H1 (cell line): ENCODE measurements at regions not wholly inside any gene's neighbourhood (a gene's known extent, or its start where the extent isn't known, plus 50 kb on each side); places are given as distances from the start of the nearest gene placed in this dataset.
"Not testable (repeated sequence)": the region's sequence is repeated elsewhere in the genome, so short reads cannot be mapped to it uniquely, and the experiment has no call there.

ENCODE experiments used
- CTCF ChIA-PET: fragments of 300-600 bp; sonication (Branson Sonifier 250); formaldehyde crosslinking; loops from one replicate; lab custom pipeline; 2021; ENCODE audit not compliant: partially characterized antibody; lab: Charles Lee
- POLR2A ChIA-PET: fragments of 300-600 bp; sonication (Branson Sonifier 250); formaldehyde crosslinking; loops from one replicate; lab custom pipeline; 2021; ENCODE audit warnings: inconsistent platforms; ENCODE audit not compliant: partially characterized antibody; lab: Charles Lee
- DNase-seq, 2 experiments: peaks; one replicate each; pipeline versions ENCODE4 v3.0.0 to v3.0.0-alpha.2; 2010 to 2022; ENCODE audit warnings: low spot score in 2 of 2, low read depth in 1 of 2, mixed read lengths in 1 of 2
- FAIRE-seq: peaks from 2 replicates; lab custom pipeline; 2011; peaks lifted over from hg19 to GRCh38; lab: Jason Lieb, UNC
- H2AFZ ChIP-seq: 2 replicates; pipeline ENCODE4 v1.8.1; 2012; ENCODE audit warnings: low read length, inconsistent platforms
- H2AK5ac ChIP-seq: 2 replicates; pipeline ENCODE4 v1.6.1; 2013; ENCODE audit warnings: low read depth, low read length
- H2BK120ac ChIP-seq: replicated peaks from 2 replicates; pipeline ENCODE3; 2013; ENCODE audit warnings: low read depth, low read length, inconsistent platforms
- H2BK12ac ChIP-seq: 2 replicates; pipeline ENCODE4 v1.6.1; 2013; ENCODE audit warnings: low read depth, low read length
- H2BK15ac ChIP-seq: 2 replicates; pipeline ENCODE4 v1.6.1; 2013; ENCODE audit warnings: low read length
- H2BK20ac ChIP-seq: 2 replicates; pipeline ENCODE4 v1.6.1; 2013; ENCODE audit warnings: low read length
- H2BK5ac ChIP-seq: 2 replicates; pipeline ENCODE4 v1.6.1; 2013; ENCODE audit warnings: low read depth, low read length
- H3K14ac ChIP-seq: 2 replicates; pipeline ENCODE4 v1.6.1; 2013; ENCODE audit warnings: inconsistent platforms; ENCODE audit not compliant: insufficient read length
- H3K18ac ChIP-seq: 2 replicates; pipeline ENCODE4 v1.6.1; 2013; ENCODE audit warnings: low read length; ENCODE audit errors: extremely low read depth
- H3K23ac ChIP-seq: 2 replicates; pipeline ENCODE4 v1.6.1; 2013; ENCODE audit warnings: inconsistent platforms; ENCODE audit not compliant: insufficient read length
- H3K23me2 ChIP-seq: 2 replicates; pipeline ENCODE4 v1.6.1; 2013; ENCODE audit warnings: low read depth, low read length
- H3K27ac ChIP-seq: 2 replicates; pipeline ENCODE4 v1.6.1; 2011; ENCODE audit warnings: low read depth, low read length, inconsistent platforms
- H3K27me3 ChIP-seq, 4 experiments: replicated peaks in 1 of 4; 1 replicate in 1 of 4; 2 replicates in 3 of 4; pipeline versions ENCODE4 v1.6.1 to v1.8.1; 2011 to 2013; ENCODE audit warnings: low read length in 3 of 4, mild to moderate bottlenecking in 3 of 4, inconsistent platforms in 2 of 4, mixed read lengths in 2 of 4, moderate library complexity in 1 of 4; ENCODE audit not compliant: control insufficient read depth in 3 of 4, insufficient read depth in 3 of 4; ENCODE audit errors: extremely low read depth in 1 of 4
- H3K36me3 ChIP-seq, 4 experiments: 2 replicates each; pipeline versions ENCODE4 v1.6.1 to v1.8.1; 2011 to 2013; ENCODE audit warnings: mild to moderate bottlenecking in 4 of 4, low read length in 3 of 4, moderate library complexity in 2 of 4, control low read depth in 1 of 4, inconsistent platforms in 1 of 4; ENCODE audit not compliant: insufficient read depth in 4 of 4, control insufficient read depth in 2 of 4
- H3K4ac ChIP-seq: replicated peaks from 2 replicates; pipeline ENCODE3; 2013; ENCODE audit warnings: low read length, low read depth, mixed read lengths, inconsistent platforms; ENCODE audit not compliant: insufficient read length
- H3K4me1 ChIP-seq, 4 experiments: replicated peaks in 1 of 4; 1 replicate in 1 of 4; 2 replicates in 3 of 4; pipeline versions ENCODE4 v1.6.1 to v1.8.1; 2011 to 2013; ENCODE audit warnings: low read length in 3 of 4, inconsistent platforms in 2 of 4, mixed read lengths in 1 of 4; ENCODE audit not compliant: insufficient read depth in 4 of 4, control insufficient read depth in 3 of 4
- H3K4me2 ChIP-seq, 2 experiments: 2 replicates each; pipeline versions ENCODE4 v1.6.1 to v1.8.1; 2011 to 2013; ENCODE audit warnings: low read depth in 2 of 2, low read length in 2 of 2, control low read depth in 1 of 2, inconsistent platforms in 1 of 2, mild to moderate bottlenecking in 1 of 2; ENCODE audit not compliant: insufficient read depth in 1 of 2
- H3K4me3 ChIP-seq, 4 experiments: fragments of 200-600, 300-600 bp in 1 of 4; sonication (generic), shearing (Covaris generic), sonication (Bioruptor Twin) in 1 of 4; 2 replicates each; pipeline versions ENCODE4 v1.5.1 to v1.8.1; 2011 to 2016; ENCODE audit warnings: low read length in 4 of 4, low read depth in 3 of 4, control low read depth in 2 of 4, inconsistent platforms in 2 of 4, mild to moderate bottlenecking in 2 of 4, mixed read lengths in 1 of 4, moderate library complexity in 1 of 4; ENCODE audit not compliant: insufficient read depth in 2 of 4; ENCODE audit errors: extremely low read depth in 1 of 4
- H3K56ac ChIP-seq: replicated peaks from 2 replicates; pipeline ENCODE3; 2013; ENCODE audit warnings: low read depth, mild to moderate bottlenecking, mixed read lengths, low read length, inconsistent platforms; ENCODE audit not compliant: insufficient read length
- H3K79me1 ChIP-seq: 2 replicates; pipeline ENCODE4 v1.6.1; 2013; ENCODE audit warnings: low read depth, low read length, control low read depth
- H3K79me2 ChIP-seq, 2 experiments: 2 replicates each; pipeline versions ENCODE4 v1.6.1 to v1.8.1; 2012 to 2013; ENCODE audit warnings: low read length in 2 of 2, mild to moderate bottlenecking in 2 of 2, inconsistent platforms in 1 of 2; ENCODE audit not compliant: insufficient read depth in 2 of 2, control insufficient read depth in 1 of 2
- H3K9ac ChIP-seq, 4 experiments: replicated peaks in 1 of 4; 1 replicate in 1 of 4; 2 replicates in 3 of 4; pipeline versions ENCODE4 v1.6.1 to v1.8.1; 2011 to 2013; ENCODE audit warnings: low read depth in 3 of 4, low read length in 3 of 4, control low read depth in 2 of 4, mild to moderate bottlenecking in 2 of 4, moderate library complexity in 2 of 4, inconsistent platforms in 1 of 4; ENCODE audit errors: extremely low read depth in 1 of 4
- H3K9me3 ChIP-seq, 2 experiments: 2 replicates each; pipeline versions ENCODE4 v1.6.1 to v1.8.1; 2012 to 2013; ENCODE audit warnings: mild to moderate bottlenecking in 2 of 2, moderate library complexity in 2 of 2, control low read depth in 1 of 2, inconsistent platforms in 1 of 2, low read depth in 1 of 2, low read length in 1 of 2, mixed read lengths in 1 of 2; ENCODE audit not compliant: insufficient read depth in 2 of 2
- H4K20me1 ChIP-seq, 2 experiments: replicated peaks in 1 of 2; 2 replicates each; pipeline versions ENCODE3 to v1.8.1; 2011 to 2013; ENCODE audit warnings: inconsistent platforms in 2 of 2, low read length in 2 of 2, mild to moderate bottlenecking in 1 of 2; ENCODE audit not compliant: insufficient read depth in 2 of 2, control insufficient read depth in 1 of 2
- H4K5ac ChIP-seq: 2 replicates; pipeline ENCODE4 v1.6.1; 2013; ENCODE audit warnings: low read length, low read depth, mixed read lengths, inconsistent platforms; ENCODE audit not compliant: insufficient read length
- H4K8ac ChIP-seq: 2 replicates; pipeline ENCODE4 v1.8.0; 2013; ENCODE audit warnings: mild to moderate bottlenecking, moderate library complexity, low read length, inconsistent platforms; ENCODE audit not compliant: insufficient read depth; ENCODE audit errors: extremely low read depth
- H4K91ac ChIP-seq: replicated peaks from 2 replicates; pipeline ENCODE3; 2013; ENCODE audit warnings: low read length, mixed read lengths, inconsistent platforms; ENCODE audit not compliant: insufficient read length
- WGBS, 2 experiments: shearing (Covaris generic) in 1 of 2; methylation state at CpG; one replicate each; pipeline versions ENCODE4 v1.1.6 to v1.1.7; 2013 to 2015; ENCODE audit warnings: low lambda C conversion rate in 2 of 2, mixed read lengths in 2 of 2, inconsistent platforms in 1 of 2, low coverage in 1 of 2, missing lambda C conversion rate in 1 of 2; ENCODE audit not compliant: insufficient replicate concordance in 2 of 2, insufficient coverage in 1 of 2, insufficient read length in 1 of 2; ENCODE audit errors: extremely low coverage in 1 of 2, missing lambda C conversion rate in 1 of 2; 5-methylcytosine and 5-hydroxymethylcytosine counted together

DNA sequence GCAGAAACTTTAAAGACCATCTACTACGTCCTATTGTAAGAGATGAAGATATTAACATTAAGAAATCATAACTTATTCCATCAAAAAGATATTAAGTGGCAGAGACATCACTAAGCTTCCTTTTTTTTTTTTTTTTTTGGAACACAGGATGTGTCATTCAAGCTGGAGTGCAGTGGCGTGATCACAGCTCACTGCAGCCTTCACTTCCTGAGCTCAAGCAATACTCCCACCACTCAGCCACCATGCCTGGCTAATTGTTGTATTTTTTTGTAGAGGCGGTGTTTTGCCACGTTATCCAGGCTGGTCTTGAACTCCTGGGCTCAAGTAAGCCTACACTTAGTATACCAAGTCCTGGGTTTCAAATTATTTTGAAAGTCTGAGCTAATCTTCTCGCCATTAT is 169.7 kb upstream of the KCTD7 start:
- H4K20me1 ChIP-seq, H3K9ac ChIP-seq, H2BK12ac ChIP-seq, H3K4me1 ChIP-seq, H3K56ac ChIP-seq, POLR2A ChIA-PET, H3K14ac ChIP-seq, H4K91ac ChIP-seq, H3K79me2 ChIP-seq, H3K23ac ChIP-seq, H3K23me2 ChIP-seq, H3K27ac ChIP-seq, H4K5ac ChIP-seq, H2AK5ac ChIP-seq, H2BK15ac ChIP-seq, H3K4me3 ChIP-seq, H4K8ac ChIP-seq, H2AFZ ChIP-seq, H2BK5ac ChIP-seq, FAIRE-seq, H3K18ac ChIP-seq, H2BK20ac ChIP-seq, H3K4ac ChIP-seq, H3K9me3 ChIP-seq, H3K27me3 ChIP-seq, H3K79me1 ChIP-seq, H3K36me3 ChIP-seq, DNase-seq, H3K4me2 ChIP-seq, H2BK120ac ChIP-seq: not testable (repeated sequence)
- WGBS, 2 experiments: 90% methylated on average over 4 of the region's 5 CpGs; no CpG with 5 or more reads in 1 of the 2 experiments
- CTCF ChIA-PET: interaction anchor here (1.8 kb wide), 1 partner anchor 14 kb away, joined by 6 read pairs; no protein-coding TSS in a partner anchor

DNA sequence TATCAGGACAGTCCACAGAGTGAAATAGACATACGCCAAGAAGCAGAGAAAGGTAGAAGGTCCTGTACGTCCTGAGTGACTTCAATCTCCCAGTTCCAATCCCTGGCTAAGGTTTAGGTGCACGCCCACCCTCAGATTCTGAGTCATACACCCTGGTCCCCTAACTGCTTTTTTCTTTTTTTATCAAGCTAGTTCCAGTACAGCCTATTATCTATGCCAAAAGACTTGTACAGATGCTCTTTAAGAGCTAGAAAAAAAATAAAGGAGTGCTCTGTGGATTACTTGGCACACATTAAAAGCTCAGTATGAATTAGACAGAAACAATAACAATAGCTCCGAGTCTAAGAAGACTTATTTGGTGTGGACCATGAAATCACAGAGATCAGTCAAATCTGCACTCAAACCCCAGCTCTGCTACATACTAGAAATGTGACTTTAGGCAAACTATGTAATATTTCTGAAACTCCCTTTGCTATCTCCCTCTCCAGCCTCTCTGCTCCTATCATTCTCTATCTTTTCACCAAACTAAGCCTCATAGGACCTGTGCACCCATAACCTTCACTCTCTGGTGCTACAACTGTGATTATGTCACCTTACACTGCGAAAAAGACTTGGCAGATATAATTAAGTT is 168.8 kb upstream of the KCTD7 start:
- H3K18ac ChIP-seq, H3K4me2 ChIP-seq, H3K4ac ChIP-seq, POLR2A ChIA-PET, H3K14ac ChIP-seq, H4K5ac ChIP-seq, H3K79me1 ChIP-seq, H3K4me1 ChIP-seq, H2BK120ac ChIP-seq, H2BK5ac ChIP-seq, H3K23me2 ChIP-seq, H3K9ac ChIP-seq, H4K91ac ChIP-seq, H2BK12ac ChIP-seq, H4K8ac ChIP-seq, H4K20me1 ChIP-seq, H3K23ac ChIP-seq, H3K79me2 ChIP-seq, H3K27me3 ChIP-seq, H3K27ac ChIP-seq, H3K9me3 ChIP-seq, H3K56ac ChIP-seq, H2BK20ac ChIP-seq, H2AK5ac ChIP-seq, H3K4me3 ChIP-seq, DNase-seq, H2BK15ac ChIP-seq, H2AFZ ChIP-seq, FAIRE-seq, H3K36me3 ChIP-seq: not testable (repeated sequence)
- 83% methylated on average over 5 of the region's 5 CpGs; no CpG with 5 or more reads in 1 of the 2 experiments for WGBS, 2 experiments
- CTCF ChIA-PET: interaction anchor here (1.8 kb wide), 1 partner anchor 15 kb away, joined by 6 read pairs; no protein-coding TSS in a partner anchor
